WTC11 (cell line): ENCODE measurements at regions not wholly inside any gene's neighbourhood (a gene's known extent, or its start where the extent isn't known, plus 50 kb on each side); places are given as distances from the start of the nearest gene placed in this dataset.

Experiments
- ATAC-seq: fragments of 200-7000 bp; cut with Tn5 transposase; 2 replicates; pipeline ENCODE4 v1.10.0; 2021; ENCODE audit warnings: mild to moderate bottlenecking, moderate library complexity
- CTCF ChIA-PET: fragments of 300-600 bp; sonication (Branson Sonifier 250); formaldehyde crosslinking; loops from one replicate; lab custom pipeline; 2021; ENCODE audit warnings: antibody characterized with exemption; lab: Charles Lee
- POLR2A ChIA-PET: fragments of 350-600 bp; sonication (Branson Sonifier 250); formaldehyde crosslinking; loops from one replicate; lab custom pipeline; 2021; ENCODE audit warnings: antibody characterized with exemption; lab: Charles Lee
- DNase-seq: peaks from one replicate; pipeline ENCODE4 v3.0.0; 2021; ENCODE audit warnings: low spot score
- H3K27ac Mint-ChIP-seq: 2 replicates; pipeline ENCODE4 v1.8.0; 2021; ENCODE audit warnings: mixed read lengths
- H3K27me3 Mint-ChIP-seq: 2 replicates; pipeline ENCODE4 v1.8.0; 2021; ENCODE audit warnings: low read depth, mild to moderate bottlenecking, moderate library complexity, mixed read lengths
- H3K36me3 Mint-ChIP-seq: 2 replicates; pipeline ENCODE4 v1.8.0; 2021; ENCODE audit warnings: mixed read lengths
- H3K4me1 Mint-ChIP-seq: 2 replicates; pipeline ENCODE4 v1.8.0; 2022; ENCODE audit warnings: mixed read lengths
- H3K4me3 Mint-ChIP-seq: 2 replicates; pipeline ENCODE4 v1.8.0; 2021; ENCODE audit warnings: mild to moderate bottlenecking, moderate library complexity, mixed read lengths
- H3K9me3 Mint-ChIP-seq: 2 replicates; pipeline ENCODE4 v1.8.0; 2021; ENCODE audit warnings: mixed read lengths
- ARID4B ChIP-seq: sonication (generic); formaldehyde crosslinking; IDR thresholded peaks from 2 replicates; pipeline ENCODE4 v1.8.0; 2023; ENCODE audit warnings: missing genetic modification reagents, mild to moderate bottlenecking, borderline replicate concordance
- ATF3 ChIP-seq: sonication (generic); formaldehyde crosslinking; conservative IDR thresholded peaks from 2 replicates; pipeline ENCODE4 v1.8.1; 2022; ENCODE audit warnings: mild to moderate bottlenecking, missing genetic modification reagents
- ATF6 ChIP-seq: sonication (generic); formaldehyde crosslinking; IDR thresholded peaks from 2 replicates; pipeline ENCODE4 v1.8.1; 2023; ENCODE audit warnings: mild to moderate bottlenecking, missing genetic modification reagents
- E2F1 ChIP-seq: sonication (generic); formaldehyde crosslinking; IDR thresholded peaks from 2 replicates; pipeline ENCODE4 v1.8.0; 2022; ENCODE audit warnings: mild to moderate bottlenecking, missing genetic modification reagents
- FOXJ3 ChIP-seq: sonication (generic); formaldehyde crosslinking; IDR thresholded peaks from 2 replicates; pipeline ENCODE4 v1.9.0; 2021; ENCODE audit warnings: missing genetic modification reagents, mild to moderate bottlenecking, borderline replicate concordance
- IRF1 ChIP-seq: sonication (generic); formaldehyde crosslinking; IDR thresholded peaks from 2 replicates; pipeline ENCODE4 v1.8.0; 2023; ENCODE audit warnings: missing genetic modification reagents
- IRF2 ChIP-seq: sonication (generic); formaldehyde crosslinking; IDR thresholded peaks from 2 replicates; pipeline ENCODE4 v1.8.0; 2022; ENCODE audit warnings: low read depth, missing genetic modification reagents, borderline replicate concordance
- JUN ChIP-seq: sonication (generic); formaldehyde crosslinking; IDR thresholded peaks from 2 replicates; pipeline ENCODE4 v1.8.0; 2023; ENCODE audit warnings: mild to moderate bottlenecking, missing genetic modification reagents
- NFATC4 ChIP-seq: fragments of 250-450 bp; sonication (Bioruptor Pico); IDR thresholded peaks from 2 replicates; pipeline ENCODE4 v1.9.0; 2021; ENCODE audit warnings: mild to moderate bottlenecking
- NFE2L1 ChIP-seq: sonication (generic); formaldehyde crosslinking; IDR thresholded peaks from 2 replicates; pipeline ENCODE4 v1.8.1; 2023; ENCODE audit warnings: missing genetic modification reagents
- NR3C1 ChIP-seq: sonication (generic); formaldehyde crosslinking; conservative IDR thresholded peaks from 2 replicates; pipeline ENCODE4 v1.8.1; 2023; ENCODE audit warnings: low read depth, mild to moderate bottlenecking, missing genetic modification reagents
- SMAD3 ChIP-seq: sonication (generic); formaldehyde crosslinking; IDR thresholded peaks from 2 replicates; pipeline ENCODE4 v1.8.0; 2022; ENCODE audit warnings: missing genetic modification reagents, mild to moderate bottlenecking, borderline replicate concordance
- SOX15 ChIP-seq: fragments of 250-450 bp; sonication (Bioruptor Pico); IDR thresholded peaks from 2 replicates; pipeline ENCODE4 v1.9.0; 2021; ENCODE audit warnings: mild to moderate bottlenecking
- TP53 ChIP-seq: sonication (generic); formaldehyde crosslinking; IDR thresholded peaks from 2 replicates; pipeline ENCODE4 v1.8.1; 2023; ENCODE audit warnings: mild to moderate bottlenecking, missing genetic modification reagents
- ZNF317 ChIP-seq: sonication (generic); formaldehyde crosslinking; IDR thresholded peaks from 2 replicates; pipeline ENCODE4 v1.8.1; 2023; ENCODE audit warnings: low read depth, mild to moderate bottlenecking, moderate library complexity, missing genetic modification reagents, borderline replicate concordance
- ZNF416 ChIP-seq: fragments of 250-450 bp; sonication (Bioruptor Pico); IDR thresholded peaks from 2 replicates; pipeline ENCODE4 v1.9.0; 2021; ENCODE audit warnings: mild to moderate bottlenecking, inconsistent platforms
- ZNF425 ChIP-seq: fragments of 250-450 bp; sonication (Bioruptor Pico); conservative IDR thresholded peaks from 2 replicates; pipeline ENCODE4 v1.9.0; 2021; ENCODE audit warnings: mild to moderate bottlenecking
- ZSCAN18 ChIP-seq: fragments of 250-450 bp; sonication (Bioruptor Pico); IDR thresholded peaks from 2 replicates; pipeline ENCODE4 v2.1.2; 2022; ENCODE audit warnings: mild to moderate bottlenecking, moderate library complexity

GRCh38 chr16:5867250-5867649, 769.7 kb upstream of the EEF2KMT start:
- POLR2A ChIA-PET: no interaction called here
- H3K36me3 Mint-ChIP-seq: peaks cover 75% of the 10 kb centered on the region
- TF ChIP-seq ZSCAN18 (CRISPR knock-in tag) (no peak), IRF1 (no peak), TP53 (CRISPR knock-in tag) (no peak), ATF6 (CRISPR knock-in tag) (no peak), SMAD3 (CRISPR knock-in tag) (no peak), NFATC4 (CRISPR knock-in tag) (no peak), SOX15 (no peak), ZNF416 (CRISPR knock-in tag) (no peak), E2F1 (no peak), NFE2L1 (CRISPR knock-in tag) (no peak), ATF3 (CRISPR knock-in tag) (no peak), IRF2 (CRISPR knock-in tag) (no peak), JUN (CRISPR knock-in tag) (no peak), NR3C1 (CRISPR knock-in tag) (no peak), FOXJ3 (CRISPR knock-in tag) (no peak), ARID4B (CRISPR knock-in tag) (no peak)
- DNase-seq: no peak
- no peak for ATAC-seq
- peaks cover 95% of the 10 kb centered on the region for H3K9me3 Mint-ChIP-seq
- CTCF ChIA-PET: no interaction called here
- H3K27me3 Mint-ChIP-seq: peaks cover 3% of the 10 kb centered on the region
- no peaks in the 10 kb centered on the region for H3K4me1 Mint-ChIP-seq
- no peak overlapping the region for H3K4me3 Mint-ChIP-seq
- H3K27ac Mint-ChIP-seq: no peak overlapping the region

GRCh38 chr16:5865236-5865635, 767.6 kb upstream of the EEF2KMT start:
- Mint-ChIP-seq H3K9me3 (peaks cover 95% of the 10 kb centered on the region), H3K36me3 (peaks cover 78% of the 10 kb centered on the region)
- TF ChIP-seq ZNF317 (no peak), ZNF425 (CRISPR knock-in tag) (no peak)
- TF ChIP-seq, all 79 proteins: peak for 0
- Mint-ChIP-seq H3K27ac (no peak overlapping the region), H3K27me3 (peaks cover 10% of the 10 kb centered on the region), H3K4me3 (no peak overlapping the region), H3K4me1 (no peaks in the 10 kb centered on the region)
- no peak for DNase-seq
- ATAC-seq: no peak
- ChIA-PET CTCF (no interaction called here), POLR2A (no interaction called here)
